UCSD-AML1 (cell line): ENCODE measurements at regions not wholly inside any gene's neighbourhood (a gene's known extent, or its start where the extent isn't known, plus 50 kb on each side); places are given as distances from the start of the nearest gene placed in this dataset.
"Not testable (repeated sequence)": the region's sequence is repeated elsewhere in the genome, so short reads cannot be mapped to it uniquely, and the experiment has no call there.

ENCODE experiments used
- DNase-seq: peaks from one replicate; lab custom pipeline; 2025; ENCODE audit not compliant: unreplicated experiment; lab: John Stamatoyannopoulos, UW

DNA sequence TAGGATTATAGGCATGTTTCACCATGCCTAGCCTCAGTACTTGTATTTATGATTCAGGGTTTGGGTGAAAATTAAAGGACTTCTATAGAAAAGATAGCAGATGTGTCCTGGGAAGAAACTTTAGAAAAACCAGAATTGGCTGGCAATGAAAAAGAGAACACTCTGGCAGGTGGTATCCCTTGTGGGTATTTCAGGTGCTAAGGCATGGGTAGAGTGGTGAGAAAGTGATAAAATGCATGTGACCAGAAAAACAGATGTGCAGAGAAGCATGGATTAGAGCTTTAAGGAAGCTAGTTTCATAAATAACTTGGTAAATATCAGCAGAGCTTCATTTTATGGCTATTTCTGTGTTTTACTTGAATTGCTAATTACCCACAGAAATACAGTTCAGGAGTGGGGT is 622.2 kb downstream of the DOK5 start:
- DNase-seq = no peak

DNA sequence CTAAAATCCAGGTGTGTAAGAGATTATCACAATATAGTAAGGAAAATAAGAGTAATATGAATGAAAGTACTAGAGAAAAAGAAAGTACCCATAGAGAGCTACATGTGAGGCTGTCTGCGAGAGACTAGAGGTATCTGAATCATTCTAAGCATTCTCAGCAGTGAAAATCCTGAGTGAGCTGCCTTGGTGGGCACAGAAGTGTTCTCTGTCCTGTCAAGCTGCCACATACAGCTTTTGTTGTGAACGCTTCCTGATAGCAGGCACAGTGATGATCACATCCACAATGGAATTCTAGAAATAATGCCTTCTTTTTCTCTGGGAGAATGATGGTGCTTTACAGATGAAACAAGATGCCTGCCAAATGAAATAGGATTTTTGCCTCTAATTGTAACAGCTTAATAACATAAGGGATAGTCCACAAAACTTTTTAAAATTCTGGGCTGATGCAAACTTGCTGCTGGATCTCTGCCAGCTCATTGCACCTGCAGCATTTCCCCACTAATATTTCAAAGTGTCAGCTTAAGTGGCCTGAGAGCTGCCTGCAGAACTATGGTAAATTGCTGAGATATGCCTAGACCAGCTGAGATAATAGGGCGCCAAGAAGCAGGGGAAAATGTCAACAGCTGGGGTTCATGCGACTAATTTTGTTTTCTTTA is 620.5 kb downstream of the DOK5 start:
- no peak for DNase-seq

DNA sequence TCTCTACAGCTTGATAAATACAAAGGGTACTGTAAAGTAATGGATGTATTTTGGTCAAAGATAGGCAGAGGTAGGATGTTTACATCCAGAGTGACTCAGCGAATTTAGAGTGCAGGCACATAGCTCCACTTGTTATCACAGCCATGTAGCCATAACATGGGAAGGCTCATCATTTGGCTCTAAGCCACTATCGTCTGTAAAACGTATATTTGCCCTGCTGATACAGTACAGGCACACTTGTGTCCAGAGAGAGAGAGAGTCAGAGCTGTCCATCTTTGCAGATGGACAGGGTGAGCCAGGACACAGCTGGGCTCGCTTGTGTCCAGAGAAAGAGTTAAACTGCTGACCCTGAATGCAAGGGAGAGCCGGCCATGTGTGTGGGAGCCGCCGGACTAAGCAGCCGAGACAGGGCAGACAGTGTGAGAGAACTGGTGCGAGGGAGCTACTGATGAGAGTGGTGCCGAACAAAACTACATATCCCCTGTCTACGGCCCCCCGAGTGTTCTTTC is 619.0 kb downstream of the DOK5 start:
- no peak for DNase-seq

DNA sequence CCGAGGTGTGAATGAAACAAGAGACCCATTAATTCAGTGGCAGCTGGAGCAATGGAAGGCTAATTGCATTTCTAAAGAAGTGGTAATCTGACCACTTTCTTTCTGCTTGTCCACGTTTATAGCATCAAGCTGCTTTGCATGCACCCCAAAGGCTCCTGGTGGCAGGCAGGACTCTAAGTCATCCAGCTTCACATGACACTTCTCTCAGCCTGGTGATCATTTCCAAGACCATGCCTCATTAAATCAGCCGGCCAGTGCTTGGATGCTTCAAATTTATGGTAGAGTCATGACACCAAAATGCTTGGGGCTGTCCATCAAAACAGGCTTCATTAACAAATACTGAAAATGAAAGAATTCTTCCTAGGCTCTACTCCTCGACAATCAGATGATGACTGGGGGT is 614.9 kb downstream of the DOK5 start:
- DNase-seq = no peak

DNA sequence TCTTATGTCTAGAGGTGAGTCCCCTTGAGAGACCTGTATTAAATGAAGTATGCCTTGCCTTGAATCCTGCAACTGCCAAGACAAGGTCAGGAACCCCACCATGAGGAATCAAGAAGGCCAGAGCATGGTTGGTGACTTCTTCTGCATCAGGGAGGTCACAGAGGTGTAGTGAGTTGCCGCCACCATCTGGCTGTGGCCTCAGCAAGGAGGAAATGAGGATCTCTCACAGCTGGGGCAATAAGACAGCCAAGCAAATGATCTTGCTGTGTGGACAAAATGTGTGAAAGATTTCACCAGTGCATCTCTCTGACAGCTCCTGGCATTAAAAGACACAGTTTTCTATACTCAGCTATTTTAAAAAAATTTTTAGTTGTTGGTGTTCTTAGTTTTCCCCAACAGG is 611.0 kb downstream of the DOK5 start:
- no peak for DNase-seq

DNA sequence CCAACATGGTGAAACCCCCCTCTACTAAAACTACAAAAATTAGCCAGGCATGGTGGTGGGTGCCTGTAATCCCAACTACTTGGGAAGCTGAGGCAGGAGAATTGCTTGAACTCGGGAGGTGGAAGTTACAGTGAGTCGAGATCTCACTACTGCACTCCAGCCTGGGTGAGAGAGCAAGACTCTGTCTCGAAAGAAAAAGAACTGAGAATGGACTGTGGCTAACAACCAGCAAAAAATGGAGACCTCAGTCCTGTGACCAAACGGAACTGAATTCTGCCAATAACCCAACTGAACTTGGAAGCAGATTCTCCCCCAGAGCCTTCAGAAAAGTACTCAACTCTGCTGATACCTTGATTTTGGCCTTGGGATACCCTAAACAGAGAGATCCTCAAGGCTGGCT is 604.5 kb downstream of the DOK5 start:
- DNase-seq = no peak

DNA sequence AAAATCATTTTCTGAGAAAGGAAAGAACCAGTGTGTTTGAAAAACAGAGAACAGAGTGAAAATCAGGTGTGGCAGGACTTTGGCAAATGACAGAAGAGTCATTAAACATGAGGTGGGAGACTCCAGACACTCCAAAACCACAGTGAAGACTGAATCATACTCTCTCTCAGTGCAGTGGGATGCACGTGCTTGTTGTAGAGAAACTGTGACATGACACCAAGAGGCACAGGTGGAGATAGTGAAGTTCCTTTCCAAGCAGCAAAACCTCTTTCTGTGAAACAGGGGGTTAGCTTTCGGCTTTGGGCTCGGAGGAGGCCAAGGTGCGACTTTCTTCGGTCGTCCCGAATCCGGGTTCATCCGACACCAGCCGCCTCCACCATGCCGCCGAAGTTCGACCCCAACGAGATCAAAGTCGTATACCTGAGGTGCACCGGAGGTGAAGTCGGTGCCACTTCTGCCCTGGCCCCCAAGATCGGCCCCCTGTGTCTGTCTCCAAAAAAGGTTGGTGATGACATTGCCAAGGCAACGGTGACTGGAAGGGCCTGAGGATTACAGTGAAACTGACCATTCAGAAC is 599.0 kb downstream of the DOK5 start:
- DNase-seq = not testable (repeated sequence)

DNA sequence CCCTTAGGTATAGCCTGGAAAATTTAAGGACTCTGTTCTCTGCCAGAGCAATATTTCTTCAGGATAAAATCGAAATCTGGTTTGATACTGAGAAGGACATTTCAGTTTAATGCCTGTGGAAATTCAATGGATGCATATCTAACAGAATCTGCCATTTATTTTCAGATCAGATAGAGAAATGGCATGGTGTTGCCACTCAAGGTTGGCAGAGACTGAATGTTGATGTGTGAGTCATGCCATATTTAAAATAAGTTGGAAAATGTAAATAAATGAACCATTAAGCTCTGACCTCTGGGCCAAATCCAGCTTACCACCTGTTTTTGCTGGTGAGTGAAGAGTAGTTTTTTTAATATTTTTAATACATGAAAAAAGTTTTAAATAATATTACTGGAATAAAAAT is 594.6 kb downstream of the DOK5 start:
- DNase-seq = no peak

DNA sequence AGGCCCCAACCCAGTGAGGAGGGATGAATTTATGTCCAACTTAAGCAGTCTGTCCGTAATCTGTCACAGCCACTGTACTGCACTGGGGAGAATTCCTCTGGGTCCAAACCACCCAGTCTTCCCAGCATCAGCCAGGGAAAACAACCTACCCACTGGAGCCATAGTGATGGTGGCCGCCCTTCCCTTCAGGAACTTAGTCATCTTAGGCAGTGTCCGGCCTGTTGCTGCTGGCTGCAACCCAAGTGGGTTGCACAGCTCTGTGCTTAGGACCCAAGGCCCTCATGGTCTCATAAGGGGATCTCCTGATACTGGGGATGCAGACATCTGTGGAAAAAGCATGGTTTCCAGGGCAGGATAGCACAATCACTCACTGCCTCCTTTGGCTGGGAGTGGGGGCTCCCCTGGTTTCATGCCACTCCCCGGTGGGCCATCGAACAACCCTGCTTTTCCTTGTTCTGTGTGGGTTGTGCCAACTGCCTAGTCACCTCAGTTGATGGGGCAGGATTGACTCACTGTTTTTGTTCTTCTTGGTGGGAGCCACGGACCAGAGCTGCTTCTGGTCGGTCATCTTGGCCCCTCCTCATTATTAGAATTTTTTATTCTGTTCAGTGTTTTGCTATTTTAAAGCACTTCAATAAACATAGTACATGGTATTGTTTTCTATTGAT is 591.9 kb downstream of the DOK5 start:
- DNase-seq = no peak

DNA sequence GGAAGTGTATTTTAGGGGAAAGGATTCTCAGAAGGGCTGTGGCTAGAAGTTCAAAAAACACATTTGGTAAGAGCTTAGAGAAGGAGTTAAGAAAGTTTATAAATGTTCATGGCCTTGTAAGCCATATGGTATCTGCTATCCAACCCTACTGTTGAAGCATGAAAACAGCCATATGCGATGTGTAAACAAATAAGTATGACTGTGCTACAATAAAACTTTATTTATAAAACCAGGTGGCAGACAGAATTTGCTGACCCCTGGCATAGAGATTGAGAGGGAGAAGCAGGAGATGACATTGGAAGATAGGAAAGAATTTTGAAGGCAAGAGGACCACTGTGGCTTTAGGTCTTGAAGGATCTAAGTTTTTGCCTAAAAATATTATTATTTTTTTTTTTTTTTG is 583.5 kb downstream of the DOK5 start:
- no peak for DNase-seq

DNA sequence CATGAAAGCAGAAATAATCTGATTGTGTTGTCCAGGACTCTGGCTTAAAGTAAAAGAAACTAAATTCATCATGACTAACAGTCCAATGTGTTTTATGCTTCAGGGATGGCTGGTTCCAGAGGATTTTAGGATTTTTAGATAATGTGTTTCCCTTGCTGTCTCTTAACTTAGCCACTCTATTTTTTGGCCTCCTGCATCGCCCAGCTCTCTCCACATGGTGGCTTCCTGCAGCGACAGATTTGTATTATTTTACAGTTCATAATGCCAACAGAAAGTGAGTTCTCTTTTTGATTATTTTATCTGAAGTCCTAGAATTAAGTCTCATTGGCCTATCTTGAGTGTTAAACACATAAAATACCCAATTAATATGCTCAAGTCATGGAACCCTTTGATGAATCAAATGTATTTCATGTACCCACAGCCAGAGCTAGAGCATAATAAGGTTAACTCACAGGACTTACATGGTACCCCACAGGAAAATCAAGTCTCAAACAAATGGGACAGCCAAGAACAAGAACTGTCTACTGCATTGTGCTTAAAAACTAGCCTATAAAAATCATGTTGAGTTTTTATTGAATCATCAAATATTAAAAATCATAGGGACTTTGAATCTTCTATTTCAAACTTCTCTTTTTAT is 582.5 kb downstream of the DOK5 start:
- no peak for DNase-seq

DNA sequence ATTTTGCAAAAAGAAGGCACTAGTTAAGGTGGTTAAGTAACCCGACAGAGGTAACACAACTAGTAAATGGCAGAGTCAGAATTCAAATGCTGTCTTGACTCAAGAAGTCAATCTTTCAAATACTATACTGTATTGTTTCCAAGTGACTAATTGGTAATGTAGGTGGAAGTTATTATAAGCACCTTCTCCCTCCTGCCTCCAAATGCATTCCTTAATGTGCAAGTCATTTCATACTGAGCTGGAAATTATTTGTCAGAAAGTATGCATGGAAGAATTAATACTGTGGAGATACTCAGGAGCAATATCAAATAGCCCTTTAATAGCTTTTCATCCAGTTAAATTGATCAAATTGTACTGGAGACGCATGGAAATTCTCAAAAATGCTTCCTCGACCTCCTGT is 579.1 kb downstream of the DOK5 start:
- DNase-seq = no peak

DNA sequence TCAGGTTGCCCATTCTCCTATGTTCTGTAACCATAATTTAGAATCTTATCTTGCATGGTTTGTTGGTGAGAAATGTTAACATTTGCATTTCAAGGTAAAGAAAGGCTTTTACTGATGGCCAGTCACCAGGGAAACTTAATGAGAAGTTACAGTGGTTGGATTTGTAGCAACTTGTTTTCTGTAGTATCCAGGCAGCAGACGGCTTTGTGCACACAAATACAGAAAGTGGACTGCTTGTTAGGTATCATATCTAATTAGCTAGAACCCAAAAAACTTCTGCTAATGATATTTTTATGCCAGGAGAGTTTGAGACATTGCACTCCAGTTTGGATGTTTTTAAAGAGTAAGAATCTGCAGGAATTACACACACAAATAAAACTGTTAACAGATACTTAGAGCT is 578.0 kb downstream of the DOK5 start:
- no peak for DNase-seq

DNA sequence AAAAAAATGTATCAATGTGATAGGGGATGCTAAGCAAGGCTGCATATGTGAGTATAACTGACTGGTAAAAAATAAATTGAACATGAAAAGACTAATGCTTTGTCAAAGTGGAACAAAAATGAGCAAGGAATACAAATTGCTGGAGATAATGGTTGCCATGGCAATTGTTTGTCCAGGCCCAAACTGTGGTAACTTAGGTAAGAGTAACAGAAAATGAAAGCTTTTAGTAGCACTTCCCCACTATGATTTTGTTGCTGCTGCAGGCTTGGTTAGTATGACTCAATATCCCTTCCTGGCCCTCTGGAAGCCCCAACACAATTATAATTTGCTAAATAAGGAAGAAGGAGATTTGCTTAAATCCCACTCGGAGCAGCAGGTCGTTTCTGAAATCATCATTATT is 577.1 kb downstream of the DOK5 start:
- no peak for DNase-seq

DNA sequence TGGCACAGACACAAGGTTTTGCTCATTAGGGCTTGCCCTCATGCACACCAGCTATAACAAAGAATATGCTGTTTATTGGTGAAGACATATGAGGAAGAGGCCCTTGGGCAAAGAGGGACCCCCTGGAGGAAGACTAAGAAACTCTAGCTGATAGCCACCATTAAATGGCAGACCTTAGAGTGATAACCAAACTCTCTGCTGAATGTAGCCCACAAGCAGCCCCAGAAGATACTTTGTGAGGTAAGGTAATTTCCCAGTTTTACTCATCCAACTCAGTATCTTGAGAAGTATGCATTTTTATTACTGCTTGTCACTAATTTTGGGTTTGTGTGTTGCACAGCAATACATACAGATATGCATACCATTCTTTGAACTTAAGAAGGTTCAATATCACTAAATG is 563.3 kb downstream of the DOK5 start:
- DNase-seq = no peak

DNA sequence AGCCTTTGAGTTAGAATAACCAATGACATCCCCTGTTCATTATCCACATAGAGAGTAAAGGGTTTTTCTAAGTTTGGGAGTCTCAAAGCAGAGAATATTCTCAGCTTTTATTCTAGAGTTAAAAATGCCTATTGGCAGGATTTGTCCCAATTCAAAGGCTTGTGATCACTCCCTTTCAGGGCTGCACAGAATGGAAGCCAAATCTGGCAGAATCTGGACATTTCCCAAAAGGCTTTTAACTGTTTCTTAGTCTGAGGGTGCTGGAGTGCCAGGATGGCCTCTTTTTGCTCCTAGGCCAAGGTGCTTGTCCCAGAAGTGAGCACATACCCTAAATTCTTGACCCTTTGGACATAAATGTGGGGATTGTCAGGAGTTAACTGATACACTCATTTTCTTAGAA is 556.6 kb downstream of the DOK5 start:
- no peak for DNase-seq

DNA sequence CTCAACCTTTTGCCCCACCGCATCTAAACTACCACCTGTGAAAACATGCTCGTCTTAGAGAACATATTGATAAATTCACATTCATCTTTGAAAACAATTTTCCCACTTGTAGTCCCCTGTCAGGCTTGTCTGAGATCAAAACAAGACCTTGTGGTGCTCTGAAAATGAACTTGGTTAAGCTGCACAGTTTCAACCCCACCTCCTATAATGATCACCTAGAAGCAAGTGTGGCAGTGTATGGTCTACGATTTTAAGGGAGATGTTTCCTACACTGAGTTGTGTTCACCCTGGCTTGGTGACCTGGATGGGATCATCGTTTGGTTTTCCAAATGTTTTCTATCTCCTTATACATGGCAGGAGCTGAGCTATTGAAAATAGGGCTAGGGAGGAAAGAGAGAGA is 539.4 kb downstream of the DOK5 start:
- DNase-seq = no peak

DNA sequence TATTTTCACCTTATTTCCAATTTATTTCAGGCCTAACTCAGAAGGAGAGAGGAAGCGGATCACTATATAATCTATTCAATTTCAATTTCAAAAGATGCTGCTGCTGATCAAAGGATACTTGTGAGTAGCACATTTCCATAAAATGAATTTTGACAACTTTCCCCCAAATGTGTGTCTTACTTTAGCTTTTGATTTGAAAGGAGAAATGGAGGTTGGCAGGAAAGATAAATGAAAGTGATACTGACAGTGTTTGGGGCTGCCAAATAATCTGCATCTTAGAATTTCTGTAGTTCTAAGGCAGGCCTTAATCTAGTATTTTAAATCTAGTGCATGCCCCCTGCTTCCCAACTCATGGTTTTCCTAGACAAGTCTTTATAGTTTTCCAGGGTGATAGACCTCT is 535.4 kb downstream of the DOK5 start:
- DNase-seq = no peak

DNA sequence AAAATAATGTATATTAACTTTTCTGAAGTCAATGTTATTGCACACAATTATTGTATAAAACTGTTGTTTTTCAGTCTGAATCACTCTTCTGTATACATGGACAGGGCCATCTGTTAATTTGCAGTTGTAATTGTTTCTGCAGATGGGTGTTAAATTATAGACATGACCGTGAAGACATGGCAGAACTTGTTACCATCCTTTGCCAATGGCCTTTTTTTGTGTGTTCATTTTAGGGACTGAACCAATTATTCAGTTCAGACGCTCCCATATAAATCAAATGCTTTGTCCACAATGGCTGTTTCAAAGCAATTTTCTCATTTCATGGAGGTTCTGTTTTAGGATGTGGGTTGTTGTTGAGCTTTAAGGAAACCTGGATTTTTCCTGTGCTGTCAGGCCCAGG is 533.7 kb downstream of the DOK5 start:
- DNase-seq = no peak

DNA sequence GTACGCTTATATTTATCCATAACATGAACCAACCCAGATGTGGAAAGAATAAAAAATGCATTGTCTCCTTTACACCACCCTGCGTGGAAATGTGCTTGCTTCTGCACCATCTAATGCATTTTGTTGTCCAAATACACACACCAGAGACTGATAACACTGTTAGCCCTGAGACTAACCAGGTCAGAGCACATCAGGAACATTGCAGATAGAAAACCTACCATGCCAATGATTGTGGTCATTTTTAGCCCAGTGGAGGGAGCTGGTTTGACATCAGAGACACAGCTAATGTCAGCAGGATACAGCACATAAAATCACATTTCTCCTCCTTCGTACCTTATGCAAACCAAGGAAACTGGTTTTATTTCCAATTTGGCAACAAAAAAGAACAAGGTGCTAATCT is 528.7 kb downstream of the DOK5 start:
- DNase-seq = no peak

DNA sequence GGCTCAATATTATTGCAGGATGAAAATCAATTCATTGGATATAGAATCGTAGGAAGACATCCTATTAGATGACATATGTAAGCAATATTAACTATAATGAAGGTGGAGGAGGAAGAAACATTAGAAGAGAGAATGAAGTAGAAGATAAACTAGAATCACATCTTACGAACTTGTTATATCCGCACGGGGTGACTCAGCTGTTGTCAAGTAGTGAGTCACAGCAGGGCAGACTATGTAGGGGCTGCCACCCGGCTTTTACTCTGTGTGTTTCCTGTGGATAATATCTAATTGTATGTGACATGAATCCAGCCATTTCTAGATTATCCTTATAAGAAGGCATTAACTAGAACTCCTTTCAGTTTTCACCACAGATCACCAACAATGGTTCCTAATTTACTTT is 520.2 kb downstream of the DOK5 start:
- DNase-seq = no peak

DNA sequence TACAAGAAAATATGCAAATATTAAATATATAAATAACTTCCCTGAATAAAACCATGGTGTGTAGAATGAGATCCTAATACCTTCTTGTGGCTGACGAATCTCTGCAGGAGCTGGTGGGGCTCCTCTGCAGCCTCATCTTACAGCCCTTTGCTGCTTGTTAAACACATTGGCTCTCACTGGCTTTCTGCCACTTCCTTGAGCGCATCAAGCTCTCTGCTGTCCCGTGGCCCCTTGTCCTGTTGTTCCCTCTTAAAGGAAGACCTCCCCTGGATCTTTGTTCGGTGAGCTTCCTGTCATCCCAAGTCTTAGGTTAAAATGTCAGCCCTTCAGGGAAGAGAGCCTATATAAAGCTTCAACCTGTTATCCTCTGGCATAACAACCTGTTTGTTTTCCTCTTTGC is 519.6 kb downstream of the DOK5 start:
- no peak for DNase-seq
